ENCODE measurements at regions not wholly inside any gene's neighbourhood (a gene's known extent, or its start where the extent isn't known, plus 50 kb on each side); places are given as distances from the start of the nearest gene placed in this dataset.

DNA sequence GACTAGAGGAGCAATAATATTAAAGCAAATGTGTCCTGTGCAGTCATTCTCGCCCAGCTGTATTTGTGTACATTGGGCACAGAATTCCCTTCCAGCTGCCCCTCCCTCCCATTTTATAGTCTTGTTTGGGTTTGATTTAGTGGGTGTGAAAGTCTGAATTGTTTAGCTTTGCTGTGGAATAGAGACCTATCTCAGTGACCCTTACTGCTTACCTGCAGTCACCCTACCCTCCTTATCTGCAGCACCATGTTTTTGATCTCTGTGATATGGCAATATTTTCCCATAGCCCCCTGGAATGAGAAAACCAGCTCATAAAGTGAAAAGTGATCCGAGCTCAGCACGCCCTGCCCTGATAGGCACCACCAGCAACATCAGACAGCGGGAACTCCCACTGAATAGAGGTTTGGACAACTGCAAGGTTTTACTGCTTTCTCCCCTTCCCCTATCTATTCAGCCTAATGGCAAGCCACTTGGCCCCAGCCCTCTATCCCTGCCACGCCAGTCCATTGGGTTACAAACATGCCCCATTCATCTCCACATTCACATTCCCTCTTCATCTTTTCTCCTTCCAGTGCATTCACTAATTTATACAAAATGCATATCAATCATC is 199.0 kb downstream of the ETS1 start:
- Histone ChIP-seq H2BK120ac (ENCODE audit: low read depth, low read length) (no peak overlapping the region), H3K4ac (ENCODE audit: low read depth, low read length) (no peak overlapping the region), H3K18ac (ENCODE audit: low read depth, low read length) (no peak overlapping the region), H3K23ac (ENCODE audit: low read depth, low read length) (no peak overlapping the region), H3K4me1 (ENCODE audit: control insufficient read depth, insufficient read depth, low read length) (peaks cover 2% of the 10 kb centered on the region; the same call in 1 of the 2 replicates), H4K5ac (ENCODE audit: low read depth, low read length) (no peak overlapping the region), H2AK5ac (ENCODE audit: low read depth, low read length) (no peak overlapping the region), H4K8ac (ENCODE audit: low read depth in 2 of 2, low read length in 2 of 2) (no peak overlapping the region), H4K20me1 (ENCODE audit: insufficient read depth, low read length) (no peaks in the 10 kb centered on the region), H3K79me1 (ENCODE audit: low read depth in 1 of 2, low read length in 2 of 2) (no peaks in the 10 kb centered on the region), H3K4me2 (ENCODE audit: low read depth, low read length) (no peak overlapping the region), H4K91ac (ENCODE audit: insufficient read depth, low read depth, low read length) (no peak overlapping the region), H3K4me3 (ENCODE audit: insufficient read depth, low read depth, low read length) (no peak overlapping the region), H2AFZ (replicated peaks; ENCODE audit: low read length, poor library complexity) (no peak overlapping the region), H3K27me3 (ENCODE audit: control insufficient read depth, insufficient read depth, low read length) (no peaks in the 10 kb centered on the region), H3K9me1 (ENCODE audit: insufficient read depth, low read length) (no peaks in the 10 kb centered on the region; the same call in 1 of the 2 replicates), H3K9me3 (ENCODE audit: control insufficient read depth, insufficient read depth, low read length) (no peaks in the 10 kb centered on the region), H3K36me3 (ENCODE audit: control insufficient read depth, insufficient read depth, low read length) (no peaks in the 10 kb centered on the region), H3K9ac (ENCODE audit: low read depth, low read length) (no peak overlapping the region), H2BK5ac (ENCODE audit: low read depth, low read length, poor library complexity, severe bottlenecking) (no peak overlapping the region), H3K27ac (ENCODE audit: insufficient read depth, low read length) (no peak overlapping the region), H2BK15ac (ENCODE audit: low read depth, low read length) (no peak overlapping the region), H2BK20ac (ENCODE audit: low read depth, low read length) (no peak overlapping the region), H2AK9ac (replicated peaks; ENCODE audit: low read depth, low read length, poor library complexity) (no peak overlapping the region), H3K56ac (ENCODE audit: extremely low read depth, insufficient read depth, low read length) (no peak overlapping the region), H3K14ac (replicated peaks; ENCODE audit: low read depth, low read length) (no peak overlapping the region)
- in situ Hi-C loops (cut with MboI; ENCODE audit: low sequenced_read_pairs), result no loop called here
- no TSS peak for BruUV-seq (replicated peaks)
- 80% methylated on average over 2 of the region's 5 CpGs; no CpG with 5 or more reads in 1 of the 2 experiments for WGBS, 2 experiments (ENCODE audit: extremely low coverage in 2 of 2, insufficient read length in 1 of 2)
- no peak for ATAC-seq (ENCODE audit: low read depth)
- no peak for DNase-seq
- dilution Hi-C loops (cut with HindIII; ENCODE audit: low sequenced_read_pairs, unreplicated experiment), result no loop called here
- CTCF ChIA-PET, result no interaction called here
- intact Hi-C loops (cut with micrococcal nuclease), result no loop called here
- TF ChIP-seq CHD1 (IDR thresholded peaks at IDR 0.05; ENCODE audit: low read depth, low read length), result no peak
- TF ChIP-seq RAD21 (IDR thresholded peaks at IDR 0.05; ENCODE audit: low read length), result no peak
- TF ChIP-seq, protein P1, sequence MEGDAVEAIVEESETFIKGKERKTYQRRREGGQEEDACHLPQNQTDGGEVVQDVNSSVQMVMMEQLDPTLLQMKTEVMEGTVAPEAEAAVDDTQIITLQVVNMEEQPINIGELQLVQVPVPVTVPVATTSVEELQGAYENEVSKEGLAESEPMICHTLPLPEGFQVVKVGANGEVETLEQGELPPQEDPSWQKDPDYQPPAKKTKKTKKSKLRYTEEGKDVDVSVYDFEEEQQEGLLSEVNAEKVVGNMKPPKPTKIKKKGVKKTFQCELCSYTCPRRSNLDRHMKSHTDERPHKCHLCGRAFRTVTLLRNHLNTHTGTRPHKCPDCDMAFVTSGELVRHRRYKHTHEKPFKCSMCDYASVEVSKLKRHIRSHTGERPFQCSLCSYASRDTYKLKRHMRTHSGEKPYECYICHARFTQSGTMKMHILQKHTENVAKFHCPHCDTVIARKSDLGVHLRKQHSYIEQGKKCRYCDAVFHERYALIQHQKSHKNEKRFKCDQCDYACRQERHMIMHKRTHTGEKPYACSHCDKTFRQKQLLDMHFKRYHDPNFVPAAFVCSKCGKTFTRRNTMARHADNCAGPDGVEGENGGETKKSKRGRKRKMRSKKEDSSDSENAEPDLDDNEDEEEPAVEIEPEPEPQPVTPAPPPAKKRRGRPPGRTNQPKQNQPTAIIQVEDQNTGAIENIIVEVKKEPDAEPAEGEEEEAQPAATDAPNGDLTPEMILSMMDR (conservative IDR thresholded peaks at IDR 0.05; ENCODE audit: low read depth, low read length), result no peak
- no peak for TF ChIP-seq MAFK (IDR thresholded peaks at IDR 0.05; ENCODE audit: low read depth, low read length)
- no peak for TF ChIP-seq NFE2L2 (IDR thresholded peaks at IDR 0.05; ENCODE audit: low read depth, low read length)
- no peak for TF ChIP-seq POLR2A (IDR thresholded peaks at IDR 0.05; ENCODE audit: low read depth, low read length)
- TF ChIP-seq, protein P2, sequence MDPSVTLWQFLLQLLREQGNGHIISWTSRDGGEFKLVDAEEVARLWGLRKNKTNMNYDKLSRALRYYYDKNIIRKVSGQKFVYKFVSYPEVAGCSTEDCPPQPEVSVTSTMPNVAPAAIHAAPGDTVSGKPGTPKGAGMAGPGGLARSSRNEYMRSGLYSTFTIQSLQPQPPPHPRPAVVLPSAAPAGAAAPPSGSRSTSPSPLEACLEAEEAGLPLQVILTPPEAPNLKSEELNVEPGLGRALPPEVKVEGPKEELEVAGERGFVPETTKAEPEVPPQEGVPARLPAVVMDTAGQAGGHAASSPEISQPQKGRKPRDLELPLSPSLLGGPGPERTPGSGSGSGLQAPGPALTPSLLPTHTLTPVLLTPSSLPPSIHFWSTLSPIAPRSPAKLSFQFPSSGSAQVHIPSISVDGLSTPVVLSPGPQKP (IDR thresholded peaks at IDR 0.05; ENCODE audit: borderline replicate concordance, low read depth, low read length), result no peak
- TF ChIP-seq, protein P3, sequence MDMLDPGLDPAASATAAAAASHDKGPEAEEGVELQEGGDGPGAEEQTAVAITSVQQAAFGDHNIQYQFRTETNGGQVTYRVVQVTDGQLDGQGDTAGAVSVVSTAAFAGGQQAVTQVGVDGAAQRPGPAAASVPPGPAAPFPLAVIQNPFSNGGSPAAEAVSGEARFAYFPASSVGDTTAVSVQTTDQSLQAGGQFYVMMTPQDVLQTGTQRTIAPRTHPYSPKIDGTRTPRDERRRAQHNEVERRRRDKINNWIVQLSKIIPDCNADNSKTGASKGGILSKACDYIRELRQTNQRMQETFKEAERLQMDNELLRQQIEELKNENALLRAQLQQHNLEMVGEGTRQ (IDR thresholded peaks at IDR 0.05; ENCODE audit: low read depth, low read length), result no peak
- TF ChIP-seq FOS (IDR thresholded peaks at IDR 0.05; ENCODE audit: low read depth, low read length), result no peak
- POLR2A ChIA-PET (ENCODE audit: unreplicated experiment), result no interaction called here
